SK-N-SH treated with all-trans-retinoic acid at 6 μM for 48 hours (cell line): ENCODE measurements at regions not wholly inside any gene's neighbourhood (a gene's known extent, or its start where the extent isn't known, plus 50 kb on each side); places are given as distances from the start of the nearest gene placed in this dataset.

Experiments
- ARNTL ChIP-seq: fragments of 450-650 bp; formaldehyde crosslinking; IDR thresholded peaks from 2 replicates; pipeline ENCODE4 v1.5.0; 2020; ENCODE audit warnings: low read depth, mild to moderate bottlenecking, moderate library complexity, borderline replicate concordance
- BACH2 ChIP-seq: fragments of 250-450 bp; sonication (Bioruptor Pico); IDR thresholded peaks from 2 replicates; pipeline ENCODE4 v1.9.0; 2021; ENCODE audit warnings: mild to moderate bottlenecking, borderline replicate concordance
- CREB5 ChIP-seq: fragments of 250-450 bp; sonication (Bioruptor Pico); IDR thresholded peaks from 2 replicates; pipeline ENCODE4 v1.5.1; 2020; ENCODE audit warnings: low read depth, mild to moderate bottlenecking, moderate library complexity
- CSRNP3 ChIP-seq: fragments of 250-450 bp; sonication (Bioruptor Pico); IDR thresholded peaks from 2 replicates; pipeline ENCODE4 v1.5.1; 2021; ENCODE audit warnings: mild to moderate bottlenecking, moderate library complexity
- GLIS3 ChIP-seq: fragments of 250-450 bp; sonication (Bioruptor Pico); IDR thresholded peaks from 2 replicates; pipeline ENCODE4 v1.5.0; 2020; ENCODE audit warnings: mild to moderate bottlenecking, moderate library complexity
- ISL1 ChIP-seq: fragments of 250-450 bp; sonication (Bioruptor Pico); IDR thresholded peaks from 2 replicates; pipeline ENCODE4 v2.1.2; 2022; ENCODE audit warnings: mild to moderate bottlenecking, moderate library complexity
- OSR1 ChIP-seq: fragments of 250-450 bp; sonication (Bioruptor Pico); IDR thresholded peaks from 2 replicates; pipeline ENCODE4 v1.8.0; 2022; ENCODE audit warnings: moderate library complexity, mild to moderate bottlenecking, inconsistent platforms
- PATZ1 ChIP-seq: fragments of 250-450 bp; sonication (Bioruptor Pico); IDR thresholded peaks from 2 replicates; pipeline ENCODE4 v1.8.0; 2020; ENCODE audit warnings: mild to moderate bottlenecking, moderate library complexity, borderline replicate concordance
- POU6F1 ChIP-seq: fragments of 250-450 bp; sonication (Bioruptor Pico); IDR thresholded peaks from 2 replicates; pipeline ENCODE4 v1.8.0; 2021; ENCODE audit warnings: low read depth, mild to moderate bottlenecking, moderate library complexity, borderline replicate concordance
- PPARA ChIP-seq: fragments of 250-450 bp; sonication (Bioruptor Pico); IDR thresholded peaks from 2 replicates; pipeline ENCODE4 v1.5.0; 2020; ENCODE audit warnings: mild to moderate bottlenecking, borderline replicate concordance
- RARB ChIP-seq: fragments of 250-450 bp; sonication (Bioruptor Pico); IDR thresholded peaks from 2 replicates; pipeline ENCODE4 v1.8.0; 2021; ENCODE audit warnings: mild to moderate bottlenecking, moderate library complexity
- SNAI2 ChIP-seq: fragments of 250-450 bp; sonication (Bioruptor Pico); IDR thresholded peaks from 2 replicates; pipeline ENCODE4 v1.5.0; 2020; ENCODE audit warnings: mild to moderate bottlenecking, moderate library complexity
- ZFP3 ChIP-seq: fragments of 250-450 bp; sonication (Bioruptor Pico); IDR thresholded peaks from 2 replicates; pipeline ENCODE4 v1.5.0; 2020; ENCODE audit warnings: mild to moderate bottlenecking, moderate library complexity
- ZNF70 ChIP-seq: fragments of 450-650 bp; formaldehyde crosslinking; IDR thresholded peaks from 2 replicates; pipeline ENCODE4 v1.5.0; 2020; ENCODE audit warnings: mild to moderate bottlenecking, moderate library complexity

- no peak for TF ChIP-seq OSR1
- no peak for TF ChIP-seq ARNTL (CRISPR knock-in tag)
- no peak for TF ChIP-seq CREB5 (CRISPR knock-in tag)
- no peak for TF ChIP-seq ISL1
- TF ChIP-seq PPARA (CRISPR knock-in tag), result no peak
- no peak for TF ChIP-seq GLIS3
- no peak for TF ChIP-seq ZNF70 (CRISPR knock-in tag)
- TF ChIP-seq ZFP3 (CRISPR knock-in tag), result no peak
- no peak for TF ChIP-seq BACH2
- no peak for TF ChIP-seq PATZ1 (CRISPR knock-in tag)
- TF ChIP-seq CSRNP3 (CRISPR knock-in tag), result no peak
- TF ChIP-seq SNAI2, result no peak
- TF ChIP-seq POU6F1, result no peak
- no peak for TF ChIP-seq RARB
These were observed 65.0 kb upstream of the ONECUT1 start for GRCh38 chr15:52855157-52855556.
